ENCODE measurements at regions not wholly inside any gene's neighbourhood (a gene's known extent, or its start where the extent isn't known, plus 50 kb on each side); places are given as distances from the start of the nearest gene placed in this dataset.

- no peak for TF ChIP-seq POLR2A (IDR thresholded peaks at IDR 0.05)
- no peak for TF ChIP-seq CTCF (IDR thresholded peaks at IDR 0.05)
- TF ChIP-seq EP300 (IDR thresholded peaks at IDR 0.05) = no peak
- TF ChIP-seq POLR2AphosphoS5 (IDR thresholded peaks at IDR 0.05) = no peak
Observed at GRCh38 chr11:116537121-116537520, 235.7 kb downstream of the BUD13 start.
